ENCODE measurements at regions not wholly inside any gene's neighbourhood (a gene's known extent, or its start where the extent isn't known, plus 50 kb on each side); places are given as distances from the start of the nearest gene placed in this dataset.

DNA sequence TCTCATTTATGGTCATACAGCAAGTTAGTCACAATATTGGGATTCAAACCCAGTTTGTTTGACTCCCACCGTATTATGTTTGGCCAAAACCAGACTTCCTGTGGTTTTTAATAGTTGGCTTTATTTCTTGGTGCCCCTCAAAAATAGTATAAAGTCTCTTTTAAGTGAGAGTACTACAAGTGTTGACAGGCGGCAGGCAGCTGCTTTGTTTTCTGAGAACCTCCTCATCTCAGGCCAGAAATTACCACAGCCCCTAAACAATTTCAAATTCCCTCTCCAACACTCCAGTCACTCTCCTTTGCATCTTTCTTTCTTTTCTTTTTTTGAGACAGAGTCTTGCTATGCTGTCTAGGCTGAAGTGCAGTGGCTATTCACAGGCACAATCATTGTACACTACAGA, 121.5 kb downstream of the POLR2M start:
- TF ChIP-seq, protein P1, sequence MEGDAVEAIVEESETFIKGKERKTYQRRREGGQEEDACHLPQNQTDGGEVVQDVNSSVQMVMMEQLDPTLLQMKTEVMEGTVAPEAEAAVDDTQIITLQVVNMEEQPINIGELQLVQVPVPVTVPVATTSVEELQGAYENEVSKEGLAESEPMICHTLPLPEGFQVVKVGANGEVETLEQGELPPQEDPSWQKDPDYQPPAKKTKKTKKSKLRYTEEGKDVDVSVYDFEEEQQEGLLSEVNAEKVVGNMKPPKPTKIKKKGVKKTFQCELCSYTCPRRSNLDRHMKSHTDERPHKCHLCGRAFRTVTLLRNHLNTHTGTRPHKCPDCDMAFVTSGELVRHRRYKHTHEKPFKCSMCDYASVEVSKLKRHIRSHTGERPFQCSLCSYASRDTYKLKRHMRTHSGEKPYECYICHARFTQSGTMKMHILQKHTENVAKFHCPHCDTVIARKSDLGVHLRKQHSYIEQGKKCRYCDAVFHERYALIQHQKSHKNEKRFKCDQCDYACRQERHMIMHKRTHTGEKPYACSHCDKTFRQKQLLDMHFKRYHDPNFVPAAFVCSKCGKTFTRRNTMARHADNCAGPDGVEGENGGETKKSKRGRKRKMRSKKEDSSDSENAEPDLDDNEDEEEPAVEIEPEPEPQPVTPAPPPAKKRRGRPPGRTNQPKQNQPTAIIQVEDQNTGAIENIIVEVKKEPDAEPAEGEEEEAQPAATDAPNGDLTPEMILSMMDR (conservative IDR thresholded peaks at IDR 0.05; ENCODE audit: low read length), result no peak
- no peak for TF ChIP-seq EZH2phosphoT487 (IDR thresholded peaks at IDR 0.05; ENCODE audit: borderline replicate concordance)

Measured in Loucy (cell line).